ENCODE measurements at regions not wholly inside any gene's neighbourhood (a gene's known extent, or its start where the extent isn't known, plus 50 kb on each side); places are given as distances from the start of the nearest gene placed in this dataset.

DNA sequence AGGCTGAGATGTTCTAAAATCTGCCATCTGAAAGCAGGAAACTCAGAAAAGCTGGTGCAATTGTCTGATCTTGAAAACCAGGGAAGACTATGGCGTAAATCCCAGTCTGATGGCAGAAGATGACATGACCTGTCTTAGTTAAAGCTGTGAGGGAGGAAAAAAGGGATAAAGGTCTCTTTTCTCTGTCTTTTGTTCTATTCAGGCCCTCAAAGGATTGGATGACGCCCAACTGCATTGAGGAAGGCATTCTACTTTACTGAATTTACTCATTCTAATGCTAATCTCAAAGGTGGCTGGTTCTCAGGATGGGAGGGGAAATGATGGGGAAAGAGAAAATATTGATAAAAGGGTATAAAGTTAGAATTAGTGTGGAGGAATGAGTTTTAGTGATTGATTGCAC lies 312.8 kb upstream of the CTNND2 start:
- Histone ChIP-seq H2AFZ (ENCODE audit: low read depth, low read length) (no peak overlapping the region), H3K14ac (ENCODE audit: low read length in 2 of 2) (no peak overlapping the region), H4K8ac (ENCODE audit: low read length) (no peak overlapping the region), H3K9me3 (ENCODE audit: control insufficient read depth, low read length) (peaks cover 27% of the 10 kb centered on the region), H3K4me1 (ENCODE audit: control insufficient read depth, insufficient read depth, low read depth, low read length) (no peaks in the 10 kb centered on the region), H3K4ac (ENCODE audit: low read depth in 1 of 2, low read length in 2 of 2) (no peak overlapping the region), H3K36me3 (ENCODE audit: control insufficient read depth in 1 of 2, insufficient read depth in 2 of 2, low read depth in 1 of 2, low read length in 2 of 2) (no peaks in the 10 kb centered on the region), H3K27ac (ENCODE audit: low read length, poor library complexity, severe bottlenecking) (no peak overlapping the region), H2AK5ac (ENCODE audit: low read length, severe bottlenecking) (no peak overlapping the region), H2BK12ac (ENCODE audit: low read length in 2 of 2) (no peak overlapping the region), H3K9ac (ENCODE audit: low read length) (no peak overlapping the region), H2BK5ac (ENCODE audit: low read depth, low read length, poor library complexity, severe bottlenecking) (no peak overlapping the region), H4K91ac (ENCODE audit: low read length) (no peak overlapping the region), H3K4me3 (ENCODE audit: insufficient read depth in 1 of 2, low read depth in 1 of 2, low read length in 2 of 2) (no peak overlapping the region), H2BK120ac (ENCODE audit: low read depth, low read length) (no peak overlapping the region), H3K23ac (ENCODE audit: low read length in 2 of 2) (no peak overlapping the region), H3K27me3 (ENCODE audit: control insufficient read depth in 1 of 2, insufficient read depth in 1 of 2, low read length in 2 of 2) (no peaks in the 10 kb centered on the region), H3K4me2 (ENCODE audit: low read length, poor library complexity, severe bottlenecking) (no peak overlapping the region), H3K79me1 (replicated peaks; ENCODE audit: low read length, poor library complexity, severe bottlenecking) (no peaks in the 10 kb centered on the region), H3K18ac (ENCODE audit: low read depth in 1 of 2, low read length in 2 of 2) (no peak overlapping the region), H2BK15ac (ENCODE audit: low read depth, poor library complexity, severe bottlenecking) (no peak overlapping the region)
- DNase-seq = no peak
- 84% methylated on average over 2 of the region's 2 CpGs for WGBS

DNA sequence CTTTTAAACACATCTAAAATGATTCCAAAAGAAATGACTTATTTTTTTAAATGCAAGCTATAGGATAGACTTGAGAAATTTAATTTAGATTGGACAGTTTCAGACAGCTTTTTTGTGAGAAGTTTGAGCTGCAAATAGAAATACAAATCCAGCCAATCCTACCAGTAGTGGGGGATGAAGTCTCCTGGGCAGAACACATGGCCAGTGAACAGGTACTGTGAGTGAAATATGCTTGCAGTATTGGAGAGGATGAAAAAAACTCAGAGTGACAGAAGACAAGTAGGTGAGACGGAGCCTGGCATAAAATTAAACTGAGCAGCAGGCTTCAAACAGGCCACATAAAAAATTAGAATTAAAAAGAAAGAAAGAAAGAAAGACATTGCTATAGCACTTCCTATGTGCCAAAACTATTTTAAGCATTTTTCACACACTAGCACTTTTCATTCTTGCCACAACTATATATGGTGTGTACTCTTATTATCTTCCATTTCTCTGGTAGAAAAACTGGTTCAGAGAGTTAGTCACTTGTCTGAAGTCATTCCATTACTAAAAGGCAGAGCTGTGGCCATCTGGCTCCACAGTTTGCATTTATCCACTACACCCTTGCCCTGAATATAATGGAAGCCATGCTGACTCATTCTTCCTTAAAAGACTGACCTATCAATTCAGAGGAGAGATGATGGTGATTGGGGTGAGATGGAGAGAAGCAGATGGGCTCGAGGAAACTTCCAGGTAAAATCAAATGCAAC lies 310.2 kb upstream of the CTNND2 start:
- H4K8ac ChIP-seq (ENCODE audit: low read length) = no peak overlapping the region
- no peaks in the 10 kb centered on the region for H3K36me3 ChIP-seq (ENCODE audit: control insufficient read depth in 1 of 2, insufficient read depth in 2 of 2, low read depth in 1 of 2, low read length in 2 of 2)
- H3K4me1 ChIP-seq (ENCODE audit: control insufficient read depth, insufficient read depth, low read depth, low read length) = no peaks in the 10 kb centered on the region

DNA sequence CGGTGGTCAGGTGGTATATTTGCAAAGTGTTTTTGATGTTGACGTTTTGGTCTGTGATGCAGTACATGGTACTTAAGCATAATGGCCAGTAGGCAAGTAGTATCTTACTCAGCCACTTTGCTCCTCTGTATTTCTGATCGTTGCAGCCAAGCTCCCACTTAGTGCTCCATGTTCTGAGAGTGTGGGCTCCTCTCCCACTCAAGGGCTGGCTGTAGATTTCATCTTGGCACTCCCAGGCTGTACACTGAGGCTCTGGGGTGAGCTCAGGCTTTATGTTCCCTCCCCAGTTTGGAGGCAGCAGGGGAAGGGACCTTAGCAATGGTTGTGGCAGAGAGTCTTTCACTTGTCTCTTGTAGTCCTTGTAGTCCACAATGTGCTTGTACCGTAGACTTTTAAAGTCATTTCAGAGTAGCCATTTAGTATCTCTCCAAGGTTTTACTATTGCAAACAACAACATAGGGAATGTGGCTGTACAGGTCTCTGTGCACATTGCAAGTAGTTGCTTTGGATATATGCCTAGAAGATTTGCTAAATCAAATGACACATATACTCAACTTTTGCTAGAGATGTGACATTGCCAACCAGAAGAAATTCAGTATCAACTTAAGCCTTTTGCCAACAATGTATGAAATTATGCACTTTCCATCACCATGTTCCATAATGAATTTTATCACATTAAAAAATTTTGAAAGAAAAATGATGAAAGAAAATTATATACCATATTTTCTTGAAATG lies 304.3 kb upstream of the CTNND2 start:
- Histone ChIP-seq H2AFZ (ENCODE audit: low read depth, low read length) (no peak overlapping the region), H3K9me3 (ENCODE audit: control insufficient read depth, low read length) (peaks cover 35% of the 10 kb centered on the region), H3K4me1 (ENCODE audit: control insufficient read depth, insufficient read depth, low read depth, low read length) (no peaks in the 10 kb centered on the region), H3K27ac (ENCODE audit: low read length, poor library complexity, severe bottlenecking) (no peak overlapping the region), H3K9ac (ENCODE audit: low read length) (no peak overlapping the region), H3K23ac (ENCODE audit: low read length in 2 of 2) (no peak overlapping the region), H4K91ac (ENCODE audit: low read length) (no peak overlapping the region), H3K18ac (ENCODE audit: low read depth in 1 of 2, low read length in 2 of 2) (no peak overlapping the region), H3K14ac (ENCODE audit: low read length in 2 of 2) (no peak overlapping the region), H4K8ac (ENCODE audit: low read length) (no peak overlapping the region), H2AK5ac (ENCODE audit: low read length, severe bottlenecking) (no peak overlapping the region), H2BK12ac (ENCODE audit: low read length in 2 of 2) (no peak overlapping the region), H3K4me3 (ENCODE audit: insufficient read depth in 1 of 2, low read depth in 1 of 2, low read length in 2 of 2) (no peak overlapping the region), H2BK5ac (ENCODE audit: low read depth, low read length, poor library complexity, severe bottlenecking) (no peak overlapping the region), H2BK120ac (ENCODE audit: low read depth, low read length) (no peak overlapping the region), H2BK15ac (ENCODE audit: low read depth, poor library complexity, severe bottlenecking) (no peak overlapping the region), H3K36me3 (ENCODE audit: control insufficient read depth in 1 of 2, insufficient read depth in 2 of 2, low read depth in 1 of 2, low read length in 2 of 2) (no peaks in the 10 kb centered on the region), H3K4me2 (ENCODE audit: low read length, poor library complexity, severe bottlenecking) (no peak overlapping the region), H3K27me3 (ENCODE audit: control insufficient read depth in 1 of 2, insufficient read depth in 1 of 2, low read length in 2 of 2) (no peaks in the 10 kb centered on the region), H3K4ac (ENCODE audit: low read depth in 1 of 2, low read length in 2 of 2) (no peak overlapping the region), H3K79me1 (replicated peaks; ENCODE audit: low read length, poor library complexity, severe bottlenecking) (no peaks in the 10 kb centered on the region)
- DNase-seq = no peak
- WGBS = 50% methylated on average over 3 of the region's 4 CpGs

More for the DNA sequence above, 310.2 kb upstream of the CTNND2 start:
- H3K4me2 ChIP-seq (ENCODE audit: low read length, poor library complexity, severe bottlenecking) = no peak overlapping the region
- no peak overlapping the region for H2AFZ ChIP-seq (ENCODE audit: low read depth, low read length)
- no peaks in the 10 kb centered on the region for H3K79me1 ChIP-seq (replicated peaks; ENCODE audit: low read length, poor library complexity, severe bottlenecking)
- no peak overlapping the region for H2AK5ac ChIP-seq (ENCODE audit: low read length, severe bottlenecking)
- no peaks in the 10 kb centered on the region for H3K27me3 ChIP-seq (ENCODE audit: control insufficient read depth in 1 of 2, insufficient read depth in 1 of 2, low read length in 2 of 2)
- H2BK12ac ChIP-seq (ENCODE audit: low read length in 2 of 2) = no peak overlapping the region
- DNase-seq = no peak
- no peak overlapping the region for H3K27ac ChIP-seq (ENCODE audit: low read length, poor library complexity, severe bottlenecking)
- H3K14ac ChIP-seq (ENCODE audit: low read length in 2 of 2) = no peak overlapping the region
- H4K91ac ChIP-seq (ENCODE audit: low read length) = no peak overlapping the region
- H3K4ac ChIP-seq (ENCODE audit: low read depth in 1 of 2, low read length in 2 of 2) = no peak overlapping the region
- no peak overlapping the region for H3K9ac ChIP-seq (ENCODE audit: low read length)
- peaks cover 29% of the 10 kb centered on the region for H3K9me3 ChIP-seq (ENCODE audit: control insufficient read depth, low read length)
- 29% methylated on average over 2 of the region's 2 CpGs for WGBS
- no peak overlapping the region for H3K18ac ChIP-seq (ENCODE audit: low read depth in 1 of 2, low read length in 2 of 2)
- no peak overlapping the region for H2BK15ac ChIP-seq (ENCODE audit: low read depth, poor library complexity, severe bottlenecking)
- no peak overlapping the region for H3K23ac ChIP-seq (ENCODE audit: low read length in 2 of 2)
- no peak overlapping the region for H3K4me3 ChIP-seq (ENCODE audit: insufficient read depth in 1 of 2, low read depth in 1 of 2, low read length in 2 of 2)
- H2BK5ac ChIP-seq (ENCODE audit: low read depth, low read length, poor library complexity, severe bottlenecking) = no peak overlapping the region
- no peak overlapping the region for H2BK120ac ChIP-seq (ENCODE audit: low read depth, low read length)

DNA sequence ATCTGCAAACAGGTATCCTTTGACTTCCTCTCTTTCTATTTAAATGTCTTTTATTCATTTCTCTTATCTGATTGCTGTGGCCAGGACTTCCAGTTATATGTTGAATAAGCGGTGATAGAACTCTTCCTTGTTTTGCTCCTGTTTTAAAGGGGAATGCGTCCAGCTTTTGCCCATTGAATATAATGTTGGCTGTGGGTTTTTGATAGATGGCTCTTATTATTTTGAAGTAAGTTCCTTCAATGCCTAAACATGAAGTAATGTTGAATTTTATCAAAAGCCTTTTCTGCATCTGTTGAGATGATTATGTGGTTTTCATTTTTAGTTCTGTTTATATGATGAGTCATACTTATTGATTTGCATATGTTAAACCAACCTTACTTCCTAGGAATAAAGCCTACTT lies 300.5 kb upstream of the CTNND2 start:
- no peak overlapping the region for H3K14ac ChIP-seq (ENCODE audit: low read length in 2 of 2)
- H3K23ac ChIP-seq (ENCODE audit: low read length in 2 of 2) = no peak overlapping the region
- H3K4me3 ChIP-seq (ENCODE audit: insufficient read depth in 1 of 2, low read depth in 1 of 2, low read length in 2 of 2) = no peak overlapping the region
- no peak overlapping the region for H4K8ac ChIP-seq (ENCODE audit: low read length)
- H2BK12ac ChIP-seq (ENCODE audit: low read length in 2 of 2) = no peak overlapping the region
- no peak overlapping the region for H2BK5ac ChIP-seq (ENCODE audit: low read depth, low read length, poor library complexity, severe bottlenecking)
- no peaks in the 10 kb centered on the region for H3K36me3 ChIP-seq (ENCODE audit: control insufficient read depth in 1 of 2, insufficient read depth in 2 of 2, low read depth in 1 of 2, low read length in 2 of 2)
- H3K27ac ChIP-seq (ENCODE audit: low read length, poor library complexity, severe bottlenecking) = no peak overlapping the region
- H4K91ac ChIP-seq (ENCODE audit: low read length) = no peak overlapping the region
- no peak overlapping the region for H2BK15ac ChIP-seq (ENCODE audit: low read depth, poor library complexity, severe bottlenecking)
- H3K4me2 ChIP-seq (ENCODE audit: low read length, poor library complexity, severe bottlenecking) = no peak overlapping the region
- no peaks in the 10 kb centered on the region for H3K4me1 ChIP-seq (ENCODE audit: control insufficient read depth, insufficient read depth, low read depth, low read length)
- 82% methylated on average over 2 of the region's 2 CpGs for WGBS
- no peaks in the 10 kb centered on the region for H3K27me3 ChIP-seq (ENCODE audit: control insufficient read depth in 1 of 2, insufficient read depth in 1 of 2, low read length in 2 of 2)
- no peak overlapping the region for H3K18ac ChIP-seq (ENCODE audit: low read depth in 1 of 2, low read length in 2 of 2)
- H3K9ac ChIP-seq (ENCODE audit: low read length) = no peak overlapping the region
- DNase-seq = no peak
- no peak overlapping the region for H3K4ac ChIP-seq (ENCODE audit: low read depth in 1 of 2, low read length in 2 of 2)
- H2AK5ac ChIP-seq (ENCODE audit: low read length, severe bottlenecking) = no peak overlapping the region
- no peak overlapping the region for H2BK120ac ChIP-seq (ENCODE audit: low read depth, low read length)
- H2AFZ ChIP-seq (ENCODE audit: low read depth, low read length) = no peak overlapping the region
- peaks cover 29% of the 10 kb centered on the region for H3K9me3 ChIP-seq (ENCODE audit: control insufficient read depth, low read length)
- H3K79me1 ChIP-seq (replicated peaks; ENCODE audit: low read length, poor library complexity, severe bottlenecking) = no peaks in the 10 kb centered on the region

All from mesenchymal stem cell (in vitro differentiated cells and primary cell).